Lower lobe of right lung (tissue), 2 donors: ENCODE measurements at regions not wholly inside any gene's neighbourhood (a gene's known extent, or its start where the extent isn't known, plus 50 kb on each side); places are given as distances from the start of the nearest gene placed in this dataset.

Experiments
- ATAC-seq, 2 donors: fragments of 200-7000 bp; cut with Tn5 transposase; one replicate each; pipeline ENCODE4 v1.9.1; 2020 to 2022; ENCODE audit warnings: mild to moderate bottlenecking in 2 of 2, moderate library complexity in 2 of 2
- DNase-seq: peaks from one replicate; pipeline ENCODE4 v3.0.0-alpha.2; 2020
- H3K27ac ChIP-seq: fragments of 200-600 bp; one replicate; pipeline ENCODE4 v1.8.0; 2022
- H3K27me3 ChIP-seq: fragments of 200-600 bp; one replicate; pipeline ENCODE4 v1.8.0; 2022; ENCODE audit warnings: low read depth
- H3K36me3 ChIP-seq: fragments of 200-600 bp; one replicate; pipeline ENCODE4 v1.8.0; 2022; ENCODE audit warnings: mild to moderate bottlenecking
- H3K4me1 ChIP-seq: fragments of 200-600 bp; one replicate; pipeline ENCODE4 v1.8.0; 2022
- H3K4me3 ChIP-seq: fragments of 200-600 bp; one replicate; pipeline ENCODE4 v1.8.0; 2022; ENCODE audit warnings: mild to moderate bottlenecking
- H3K9me3 ChIP-seq: fragments of 200-600 bp; one replicate; pipeline ENCODE4 v1.8.0; 2022
- intact Hi-C: fragments of 100-400 bp; cut with DNase I; formaldehyde crosslinking; loops from one replicate; pipeline ENCODE4 v1.11.0; 2022
- TF ChIP-seq, protein P1 (sequence below): fragments of 200-600 bp; IDR thresholded peaks from one replicate; pipeline ENCODE4 v1.8.0; 2022; ENCODE audit warnings: antibody characterized with exemption, mild to moderate bottlenecking
- donor health status: DM: no; HTN: yes; CAD: no; lungs with severe emphysema.

DNA sequence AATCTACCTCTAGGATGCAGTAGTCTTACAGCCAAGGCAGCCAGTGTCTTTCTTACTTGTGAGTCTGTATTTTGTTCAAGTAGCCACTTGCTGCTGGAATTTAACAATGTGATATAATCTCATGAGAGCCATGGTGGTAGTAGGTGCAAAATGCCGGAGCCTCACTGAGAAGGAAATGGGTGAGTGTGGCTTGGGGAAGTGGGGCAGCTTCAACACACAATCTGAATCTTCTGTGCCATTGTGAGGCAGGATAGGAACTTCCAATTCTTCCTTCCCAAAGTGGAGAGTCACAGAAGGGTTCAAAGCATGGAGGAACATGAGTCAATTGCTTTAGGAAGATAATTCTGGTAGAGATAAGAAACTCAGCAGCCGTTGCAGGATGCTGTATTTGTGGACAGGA lies 158.7 kb upstream of the APCDD1 start:
- H3K4me3 ChIP-seq, result no peak overlapping the region
- TF ChIP-seq, protein P1, sequence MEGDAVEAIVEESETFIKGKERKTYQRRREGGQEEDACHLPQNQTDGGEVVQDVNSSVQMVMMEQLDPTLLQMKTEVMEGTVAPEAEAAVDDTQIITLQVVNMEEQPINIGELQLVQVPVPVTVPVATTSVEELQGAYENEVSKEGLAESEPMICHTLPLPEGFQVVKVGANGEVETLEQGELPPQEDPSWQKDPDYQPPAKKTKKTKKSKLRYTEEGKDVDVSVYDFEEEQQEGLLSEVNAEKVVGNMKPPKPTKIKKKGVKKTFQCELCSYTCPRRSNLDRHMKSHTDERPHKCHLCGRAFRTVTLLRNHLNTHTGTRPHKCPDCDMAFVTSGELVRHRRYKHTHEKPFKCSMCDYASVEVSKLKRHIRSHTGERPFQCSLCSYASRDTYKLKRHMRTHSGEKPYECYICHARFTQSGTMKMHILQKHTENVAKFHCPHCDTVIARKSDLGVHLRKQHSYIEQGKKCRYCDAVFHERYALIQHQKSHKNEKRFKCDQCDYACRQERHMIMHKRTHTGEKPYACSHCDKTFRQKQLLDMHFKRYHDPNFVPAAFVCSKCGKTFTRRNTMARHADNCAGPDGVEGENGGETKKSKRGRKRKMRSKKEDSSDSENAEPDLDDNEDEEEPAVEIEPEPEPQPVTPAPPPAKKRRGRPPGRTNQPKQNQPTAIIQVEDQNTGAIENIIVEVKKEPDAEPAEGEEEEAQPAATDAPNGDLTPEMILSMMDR, result no peak
- H3K36me3 ChIP-seq, result no peaks in the 10 kb centered on the region
- no peak for ATAC-seq
- H3K27ac ChIP-seq, result no peak overlapping the region
- no peaks in the 10 kb centered on the region for H3K27me3 ChIP-seq
- intact Hi-C loops, result no loop called here
- DNase-seq, result no peak
- H3K9me3 ChIP-seq, result no peaks in the 10 kb centered on the region
- H3K4me1 ChIP-seq, result no peaks in the 10 kb centered on the region

DNA sequence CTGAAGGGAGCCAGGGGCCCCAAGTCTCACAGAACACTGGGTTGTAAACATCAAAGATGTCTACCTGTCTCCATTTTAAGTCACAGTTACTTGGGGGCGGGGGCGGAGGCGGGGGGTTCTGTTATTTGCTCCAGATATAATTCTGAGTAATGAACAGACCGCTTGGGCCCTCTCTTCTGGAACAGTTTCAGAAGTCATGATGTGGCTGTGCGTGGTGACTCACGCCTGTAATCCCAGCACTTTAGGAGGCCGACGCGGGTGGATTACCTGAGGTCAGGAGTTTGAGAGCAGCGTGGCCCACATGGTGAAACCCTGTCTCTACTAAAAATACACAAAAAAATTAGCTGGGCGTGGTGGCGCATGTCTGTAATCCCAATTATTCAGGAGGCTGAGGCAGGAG lies 157.9 kb upstream of the APCDD1 start:
- intact Hi-C loops, result no loop called here
- Histone ChIP-seq H3K36me3 (no peaks in the 10 kb centered on the region), H3K9me3 (no peaks in the 10 kb centered on the region), H3K27me3 (no peaks in the 10 kb centered on the region), H3K27ac (no peak overlapping the region), H3K4me3 (no peak overlapping the region), H3K4me1 (no peaks in the 10 kb centered on the region)
- ATAC-seq (no peak), DNase-seq (no peak)
- TF ChIP-seq, protein P1, result no peak

DNA sequence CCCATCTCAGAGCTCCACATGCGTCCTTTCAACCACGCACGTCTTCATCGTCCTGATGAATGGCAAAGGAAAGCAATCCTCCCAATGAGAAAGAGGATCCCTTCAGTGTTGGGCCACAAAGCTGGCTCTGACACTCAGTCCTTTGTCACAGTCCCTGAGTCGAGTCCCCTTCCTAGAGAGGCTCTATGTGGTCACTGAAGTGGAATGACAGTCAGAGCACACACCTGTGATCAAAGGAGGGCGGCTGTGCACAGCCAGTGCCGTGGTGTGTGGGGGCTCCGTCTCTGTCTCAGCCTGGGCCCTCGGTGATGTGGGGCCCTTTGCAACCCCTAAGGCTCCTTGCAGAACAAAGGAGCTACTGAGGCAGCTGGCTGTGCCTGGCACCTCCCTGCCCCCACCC lies 157.3 kb upstream of the APCDD1 start:
- no peak for DNase-seq
- Histone ChIP-seq H3K36me3 (no peaks in the 10 kb centered on the region), H3K27ac (no peak overlapping the region), H3K9me3 (no peaks in the 10 kb centered on the region), H3K4me3 (no peak overlapping the region), H3K27me3 (no peaks in the 10 kb centered on the region), H3K4me1 (no peaks in the 10 kb centered on the region)
- TF ChIP-seq, protein P1, result no peak
- intact Hi-C loops, result no loop called here
- ATAC-seq, result no peak

DNA sequence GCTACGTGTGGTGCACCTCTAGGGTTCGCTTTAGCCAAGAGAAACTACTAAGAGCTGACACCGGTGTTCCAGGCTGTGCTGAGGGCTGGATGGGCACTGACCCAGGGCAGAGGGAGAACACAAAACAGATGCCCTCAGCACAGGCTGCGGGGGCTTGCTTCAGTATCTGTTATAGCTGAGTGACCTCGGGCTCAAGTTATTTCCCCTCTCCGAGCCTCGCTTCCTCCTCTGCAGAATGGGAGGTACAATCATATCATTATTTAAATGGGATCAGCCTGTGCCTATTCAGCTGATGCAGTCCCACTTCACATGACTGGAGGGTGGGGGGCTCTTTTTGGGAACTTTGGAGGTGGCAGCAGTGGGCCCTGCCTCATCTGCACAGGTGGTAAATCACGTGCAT lies 156.1 kb upstream of the APCDD1 start:
- Histone ChIP-seq H3K27me3 (no peaks in the 10 kb centered on the region), H3K9me3 (no peaks in the 10 kb centered on the region), H3K4me3 (no peak overlapping the region), H3K4me1 (no peaks in the 10 kb centered on the region), H3K36me3 (no peaks in the 10 kb centered on the region), H3K27ac (no peak overlapping the region)
- intact Hi-C loops, result no loop called here
- TF ChIP-seq, protein P1, result no peak
- no peak for DNase-seq
- ATAC-seq, result no peak

DNA sequence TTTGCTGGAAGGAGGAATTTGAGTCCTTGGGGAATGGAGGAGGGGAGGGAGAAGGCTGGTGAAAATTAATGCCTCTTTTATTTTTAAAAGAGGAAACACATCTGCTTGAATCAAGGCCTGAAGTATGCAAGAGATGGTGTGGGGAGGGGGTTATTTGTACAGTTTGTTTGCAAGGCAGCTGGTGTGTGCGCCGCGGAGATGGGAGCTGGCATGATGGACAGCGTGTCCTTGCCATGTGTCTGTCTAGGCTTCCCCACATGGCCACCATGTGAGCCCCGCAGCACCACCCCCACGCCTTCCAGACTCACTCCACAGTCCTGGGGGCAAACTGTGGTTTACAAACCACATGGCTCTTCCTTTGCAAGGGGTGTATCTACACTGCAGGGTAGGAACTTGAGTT lies 154.8 kb upstream of the APCDD1 start:
- Histone ChIP-seq H3K9me3 (no peaks in the 10 kb centered on the region), H3K4me1 (peaks cover 2% of the 10 kb centered on the region), H3K27me3 (no peaks in the 10 kb centered on the region), H3K4me3 (no peak overlapping the region), H3K27ac (no peak overlapping the region), H3K36me3 (no peaks in the 10 kb centered on the region)
- intact Hi-C loops, result no loop called here
- ATAC-seq (no peak), DNase-seq (no peak)
- TF ChIP-seq, protein P1, result no peak

DNA sequence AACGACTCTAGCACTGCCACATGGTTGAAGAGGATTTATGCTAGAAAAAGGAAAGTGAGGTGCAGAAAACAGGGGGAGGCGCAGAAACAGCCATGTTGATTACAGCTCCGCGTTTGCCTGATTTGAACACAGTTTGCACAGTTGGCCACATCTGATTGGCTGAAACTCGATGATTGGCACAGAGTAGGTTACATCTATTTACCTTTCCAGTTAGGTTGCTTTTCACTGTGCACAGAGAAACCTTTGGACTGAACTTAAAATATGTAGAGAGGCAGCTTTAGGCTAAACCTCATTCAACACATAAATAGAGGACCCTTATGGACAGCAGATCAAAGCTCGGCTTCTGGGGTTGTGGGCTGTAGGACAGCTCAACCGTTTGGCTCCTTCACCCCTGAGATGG lies 153.7 kb upstream of the APCDD1 start:
- DNase-seq, result no peak
- Histone ChIP-seq H3K27ac (no peak overlapping the region), H3K27me3 (no peaks in the 10 kb centered on the region), H3K36me3 (no peaks in the 10 kb centered on the region), H3K4me1 (peaks cover 7% of the 10 kb centered on the region), H3K4me3 (no peak overlapping the region), H3K9me3 (no peaks in the 10 kb centered on the region)
- TF ChIP-seq, protein P1, result no peak
- intact Hi-C loops, result no loop called here
- no peak for ATAC-seq
